CD4-positive, alpha-beta memory T cell (primary cell): ENCODE measurements at regions not wholly inside any gene's neighbourhood (a gene's known extent, or its start where the extent isn't known, plus 50 kb on each side); places are given as distances from the start of the nearest gene placed in this dataset.
"Not testable (repeated sequence)": the region's sequence is repeated elsewhere in the genome, so short reads cannot be mapped to it uniquely, and the experiment has no call there.

Source experiments
- CTCF ChIA-PET: fragments of 350-600 bp; sonication (Branson Sonifier 250); formaldehyde crosslinking; loops from one replicate; lab custom pipeline; 2021; ENCODE audit warnings: inconsistent platforms; ENCODE audit not compliant: partially characterized antibody; lab: Charles Lee
- POLR2A ChIA-PET: fragments of 350-600 bp; sonication (Branson Sonifier 250); formaldehyde crosslinking; loops from one replicate; lab custom pipeline; 2021; ENCODE audit not compliant: partially characterized antibody; lab: Charles Lee
- DNase-seq, 5 donors: peaks; one replicate each; pipeline versions ENCODE4 v3.0.0 to v3.0.0-alpha.2; 2020 to 2022; ENCODE audit warnings: mixed read lengths in 1 of 5
- H3K27ac ChIP-seq: one replicate; pipeline ENCODE4 v1.7.0; 2013; ENCODE audit warnings: low read depth, low read length
- H3K27me3 ChIP-seq: 2 replicates; pipeline ENCODE4 v1.7.0; 2013; ENCODE audit warnings: mild to moderate bottlenecking, low read length, moderate library complexity; ENCODE audit not compliant: insufficient read depth
- H3K36me3 ChIP-seq: 2 replicates; pipeline ENCODE4 v1.7.0; 2013; ENCODE audit warnings: mild to moderate bottlenecking, low read length, moderate library complexity; ENCODE audit not compliant: insufficient read depth
- H3K4me1 ChIP-seq: 2 replicates; pipeline ENCODE4 v1.7.0; 2013; ENCODE audit warnings: mild to moderate bottlenecking, low read length, moderate library complexity; ENCODE audit not compliant: insufficient read depth
- H3K4me3 ChIP-seq, 2 donors: one replicate each; pipeline ENCODE4 v1.7.0; 2013; ENCODE audit warnings: low read length in 2 of 2, mild to moderate bottlenecking in 1 of 2
- H3K9me3 ChIP-seq, 2 donors: one replicate each; pipeline ENCODE4 v1.7.0; 2013; ENCODE audit warnings: low read length in 2 of 2, control low read depth in 1 of 2; ENCODE audit not compliant: control insufficient read depth in 1 of 2
- H3K27ac Mint-ChIP-seq, 7 donors: one replicate each; pipeline ENCODE4 v1.8.0; 2020 to 2021; ENCODE audit warnings: mixed read lengths in 7 of 7, mild to moderate bottlenecking in 6 of 7, inconsistent platforms in 3 of 7, moderate library complexity in 3 of 7
- H3K27me3 Mint-ChIP-seq, 2 donors: one replicate each; pipeline ENCODE4 v1.8.0; 2020 to 2021; ENCODE audit warnings: mixed read lengths in 2 of 2
- H3K36me3 Mint-ChIP-seq, 2 donors: one replicate each; pipeline ENCODE4 v1.8.0; 2020 to 2021; ENCODE audit warnings: mixed read lengths in 2 of 2, inconsistent platforms in 1 of 2, mild to moderate bottlenecking in 1 of 2
- H3K4me1 Mint-ChIP-seq, 4 donors: one replicate each; pipeline ENCODE4 v1.8.0; 2020 to 2021; ENCODE audit warnings: mixed read lengths in 4 of 4, mild to moderate bottlenecking in 1 of 4
- H3K4me3 Mint-ChIP-seq, 8 donors: one replicate each; pipeline ENCODE4 v1.8.0; 2020 to 2021; ENCODE audit warnings: mixed read lengths in 8 of 8, mild to moderate bottlenecking in 7 of 8, moderate library complexity in 6 of 8, inconsistent platforms in 3 of 8
- H3K9me3 Mint-ChIP-seq, 8 donors: one replicate each; pipeline ENCODE4 v1.8.0; 2020 to 2021; ENCODE audit warnings: mixed read lengths in 8 of 8, mild to moderate bottlenecking in 5 of 8, inconsistent platforms in 3 of 8, moderate library complexity in 1 of 8
- intact Hi-C: fragments of 100-400 bp; cut with micrococcal nuclease; formaldehyde crosslinking; loops from one replicate; pipeline ENCODE4 v1.15.1; 2023

- H3K4me1 Mint-ChIP-seq, result no peaks in the 10 kb centered on the region
- H3K27ac Mint-ChIP-seq, result no peak overlapping the region
- H3K36me3 ChIP-seq, result no peaks in the 10 kb centered on the region
- no peaks in the 10 kb centered on the region for H3K36me3 Mint-ChIP-seq
- peaks cover 0 to 4% (median under 1%) of the 10 kb centered on the region in 8 donors for H3K9me3 Mint-ChIP-seq
- no peak overlapping the region for H3K27ac ChIP-seq
- H3K4me1 ChIP-seq, result no peaks in the 10 kb centered on the region
- no peaks in the 10 kb centered on the region for H3K27me3 ChIP-seq
- H3K27me3 Mint-ChIP-seq, result peaks cover 2 to 3% of the 10 kb centered on the region in 2 donors
- CTCF ChIA-PET, result interaction anchor here (1.5 kb wide), 1 partner anchor 9 kb away, joined by 3 read pairs; no protein-coding TSS in a partner anchor
- no peak for DNase-seq
- H3K4me3 ChIP-seq, result no peak overlapping the region
- POLR2A ChIA-PET, result no interaction called here
- H3K4me3 Mint-ChIP-seq, result no peak overlapping the region
- no peaks in the 10 kb centered on the region for H3K9me3 ChIP-seq
- intact Hi-C loops, result no loop called here
Observed at GRCh38 chr18:54662986-54663385, 71.9 kb downstream of the DYNAP start.

GRCh38 chr18:54669701-54670100 is 78.7 kb downstream of the DYNAP start:
- H3K9me3 ChIP-seq, H3K27me3 ChIP-seq, H3K36me3 Mint-ChIP-seq, H3K9me3 Mint-ChIP-seq, H3K4me3 Mint-ChIP-seq, H3K27ac Mint-ChIP-seq, H3K4me1 ChIP-seq, POLR2A ChIA-PET, DNase-seq, H3K27ac ChIP-seq, H3K4me1 Mint-ChIP-seq, H3K36me3 ChIP-seq, CTCF ChIA-PET, H3K4me3 ChIP-seq, H3K27me3 Mint-ChIP-seq: not testable (repeated sequence)
- intact Hi-C loops, result loop anchor here (5.0 to 10.0 kb wide), 4 partner anchors 112 to 757 kb away; partner anchors contain the start of genes C18orf54, MBD2 and STARD6

- Histone ChIP-seq H3K27me3 (no peaks in the 10 kb centered on the region), H3K4me3 (no peak overlapping the region), H3K9me3 (no peaks in the 10 kb centered on the region), H3K36me3 (no peaks in the 10 kb centered on the region), H3K4me1 (no peaks in the 10 kb centered on the region), H3K27ac (no peak overlapping the region)
- peaks cover 4% of the 10 kb centered on the region in 2 donors for H3K27me3 Mint-ChIP-seq
- H3K4me3 Mint-ChIP-seq, result no peak overlapping the region
- intact Hi-C loops, result loop anchor here (5.0 to 10.0 kb wide), 4 partner anchors 114 to 759 kb away; partner anchors contain the start of genes C18orf54, MBD2 and STARD6
- H3K27ac Mint-ChIP-seq, result no peak overlapping the region
- DNase-seq, result peak in 4 of 5 donors; percentile 14 to 30 (median 16)
- POLR2A ChIA-PET, result no interaction called here
- CTCF ChIA-PET, result interaction anchor here (0.7 to 2.1 kb wide), 12 partner anchors 9 to 785 kb away, joined by 3 to 7 read pairs (median 4); partner anchors contain the start of genes C18orf54 and STARD6
- no peaks in the 10 kb centered on the region for H3K4me1 Mint-ChIP-seq
- H3K9me3 Mint-ChIP-seq, result peaks cover 0 to 2% (median 0%) of the 10 kb centered on the region in 8 donors
- H3K36me3 Mint-ChIP-seq, result no peaks in the 10 kb centered on the region
Observed at GRCh38 chr18:54671291-54671881, 80.3 kb downstream of the DYNAP start.

- peaks cover 0 to 2% (median 0%) of the 10 kb centered on the region in 8 donors for H3K9me3 Mint-ChIP-seq
- H3K27me3 Mint-ChIP-seq, result peaks cover 4% of the 10 kb centered on the region in 2 donors
- H3K27ac Mint-ChIP-seq, result no peak overlapping the region
- no peaks in the 10 kb centered on the region for H3K4me1 ChIP-seq
- no peak for DNase-seq
- no peaks in the 10 kb centered on the region for H3K36me3 ChIP-seq
- no peak overlapping the region for H3K4me3 ChIP-seq
- H3K27me3 ChIP-seq, result no peaks in the 10 kb centered on the region
- CTCF ChIA-PET, result interaction anchor here (0.7 to 2.1 kb wide), 8 partner anchors 8 to 279 kb away, joined by 3 to 7 read pairs (median 4); no protein-coding TSS in a partner anchor
- no peaks in the 10 kb centered on the region for H3K9me3 ChIP-seq
- no peaks in the 10 kb centered on the region for H3K4me1 Mint-ChIP-seq
- no peaks in the 10 kb centered on the region for H3K36me3 Mint-ChIP-seq
- no peak overlapping the region for H3K4me3 Mint-ChIP-seq
- POLR2A ChIA-PET, result no interaction called here
- intact Hi-C loops, result loop anchor here (5.0 to 10.0 kb wide), 4 partner anchors 115 to 760 kb away; partner anchors contain the start of genes C18orf54, MBD2 and STARD6
- no peak overlapping the region for H3K27ac ChIP-seq
Observed at GRCh38 chr18:54672109-54672508, 81.1 kb downstream of the DYNAP start.

- intact Hi-C loops, result loop anchor here (5.0 to 10.0 kb wide), 4 partner anchors 116 to 761 kb away; partner anchors contain the start of genes C18orf54, MBD2 and STARD6
- CTCF ChIA-PET, result interaction anchor here (0.9 to 1.9 kb wide), 2 partner anchors 10 to 33 kb away, joined by 3 to 4 read pairs; no protein-coding TSS in a partner anchor
Observed at GRCh38 chr18:54672846-54673475, 81.9 kb downstream of the DYNAP start.

GRCh38 chr18:54673936-54674335 is 82.9 kb downstream of the DYNAP start:
- Histone ChIP-seq H3K4me3 (no peak overlapping the region), H3K36me3 (no peaks in the 10 kb centered on the region), H3K9me3 (no peaks in the 10 kb centered on the region), H3K27ac (no peak overlapping the region), H3K27me3 (no peaks in the 10 kb centered on the region), H3K4me1 (no peaks in the 10 kb centered on the region)
- H3K27ac Mint-ChIP-seq, result no peak overlapping the region
- H3K27me3 Mint-ChIP-seq, result peaks cover under 1 to 4% of the 10 kb centered on the region in 2 donors
- POLR2A ChIA-PET, result no interaction called here
- CTCF ChIA-PET, result no interaction called here
- intact Hi-C loops, result loop anchor here (5.0 to 10.0 kb wide), 4 partner anchors 117 to 762 kb away; partner anchors contain the start of genes C18orf54, MBD2 and STARD6
- no peaks in the 10 kb centered on the region for H3K4me1 Mint-ChIP-seq
- peaks cover 0 to 2% (median 0%) of the 10 kb centered on the region in 8 donors for H3K9me3 Mint-ChIP-seq
- H3K4me3 Mint-ChIP-seq, result no peak overlapping the region
- DNase-seq, result no peak
- no peaks in the 10 kb centered on the region for H3K36me3 Mint-ChIP-seq

More at GRCh38 chr18:54672846-54673475, 81.9 kb downstream of the DYNAP start:
- Histone ChIP-seq H3K36me3 (no peaks in the 10 kb centered on the region), H3K4me3 (no peak overlapping the region), H3K27me3 (no peaks in the 10 kb centered on the region), H3K27ac (no peak overlapping the region), H3K4me1 (no peaks in the 10 kb centered on the region), H3K9me3 (no peaks in the 10 kb centered on the region)
- H3K27me3 Mint-ChIP-seq, result peaks cover 4% of the 10 kb centered on the region in 2 donors
- no peak overlapping the region for H3K27ac Mint-ChIP-seq
- no peak overlapping the region for H3K4me3 Mint-ChIP-seq
- DNase-seq, result no peak
- no peaks in the 10 kb centered on the region for H3K36me3 Mint-ChIP-seq
- POLR2A ChIA-PET, result no interaction called here
- H3K4me1 Mint-ChIP-seq, result no peaks in the 10 kb centered on the region
- peaks cover 0 to 2% (median 0%) of the 10 kb centered on the region in 8 donors for H3K9me3 Mint-ChIP-seq

GRCh38 chr18:54675076-54675475 is 84.0 kb downstream of the DYNAP start:
- H3K9me3 Mint-ChIP-seq, result peaks cover 0 to 2% (median 0%) of the 10 kb centered on the region in 8 donors
- no peak for DNase-seq
- intact Hi-C loops, result loop anchor here (10.0 kb wide), 1 partner anchor 320 kb away; the partner anchor contains the start of genes C18orf54 and STARD6
- H3K4me1 ChIP-seq, result no peaks in the 10 kb centered on the region
- H3K4me3 ChIP-seq, result no peak overlapping the region
- H3K27ac Mint-ChIP-seq, result no peak overlapping the region
- no peak overlapping the region for H3K27ac ChIP-seq
- H3K36me3 ChIP-seq, result no peaks in the 10 kb centered on the region
- POLR2A ChIA-PET, result no interaction called here
- CTCF ChIA-PET, result interaction anchor here (0.8 kb wide), 1 partner anchor 13 kb away, joined by 3 read pairs; no protein-coding TSS in a partner anchor
- no peaks in the 10 kb centered on the region for H3K9me3 ChIP-seq
- H3K4me1 Mint-ChIP-seq, result peaks cover 0 to 1% (median 0%) of the 10 kb centered on the region in 4 donors
- no peaks in the 10 kb centered on the region for H3K36me3 Mint-ChIP-seq
- H3K4me3 Mint-ChIP-seq, result no peak overlapping the region
- peaks cover 0 to 4% of the 10 kb centered on the region in 2 donors for H3K27me3 Mint-ChIP-seq
- no peaks in the 10 kb centered on the region for H3K27me3 ChIP-seq
